Esophagus squamous epithelium (tissue), 4 donors: ENCODE measurements at regions not wholly inside any gene's neighbourhood (a gene's known extent, or its start where the extent isn't known, plus 50 kb on each side); places are given as distances from the start of the nearest gene placed in this dataset.

Experiments
- CTCF ChIP-seq, 6 experiments: fragments of 450-650 bp in 4 of 6; fragments of 200-600 bp in 2 of 6; sonication (generic) in 2 of 6; IDR thresholded peaks; one replicate each; pipeline ENCODE4 v1.5.1; 2016 to 2019; ENCODE audit warnings: antibody characterized with exemption in 6 of 6, mild to moderate bottlenecking in 4 of 6, moderate library complexity in 4 of 6
- POLR2A ChIP-seq, 4 donors: fragments of 450-650 bp; IDR thresholded peaks; one replicate each; pipeline ENCODE4 v1.6.1; 2017; ENCODE audit warnings: antibody characterized with exemption in 4 of 4, mild to moderate bottlenecking in 4 of 4, moderate library complexity in 3 of 4

- TF ChIP-seq CTCF (IDR thresholded peaks at IDR 0.05) (no peak), POLR2A (IDR thresholded peaks at IDR 0.05) (no peak)
Observed at GRCh38 chr10:2968401-2969058, 98.8 kb upstream of the PFKP start.
